ENCODE measurements at regions not wholly inside any gene's neighbourhood (a gene's known extent, or its start where the extent isn't known, plus 50 kb on each side); places are given as distances from the start of the nearest gene placed in this dataset.

- Mint-ChIP-seq H3K27me3 (ENCODE audit: low read depth) (no peaks in the 10 kb centered on the region), H3K27ac (no peak overlapping the region), H3K4me3 (no peak overlapping the region), H3K36me3 (peaks cover 33% of the 10 kb centered on the region), H3K9me3 (peaks cover 66% of the 10 kb centered on the region), H3K4me1 (peaks cover 2% of the 10 kb centered on the region)
- TF ChIP-seq CTCF (IDR thresholded peaks at IDR 0.05; ENCODE audit: unreplicated experiment), result no peak
- DNase-seq (ENCODE audit: low spot score in 2 of 2, unreplicated experiment in 2 of 2), result no peak
These were observed 457.6 kb downstream of the SEMA3D start for GRCh38 chr7:84729284-84729683.

GRCh38 chr7:84722734-84723133 is 464.1 kb downstream of the SEMA3D start:
- Mint-ChIP-seq H3K27me3 (ENCODE audit: low read depth) (no peaks in the 10 kb centered on the region), H3K4me3 (no peak overlapping the region), H3K27ac (no peak overlapping the region), H3K9me3 (peaks cover 41% of the 10 kb centered on the region), H3K36me3 (peaks cover 34% of the 10 kb centered on the region), H3K4me1 (peaks cover 15% of the 10 kb centered on the region)
- no peak for DNase-seq (ENCODE audit: low spot score in 2 of 2, unreplicated experiment in 2 of 2)
- TF ChIP-seq CTCF (IDR thresholded peaks at IDR 0.05; ENCODE audit: unreplicated experiment), result no peak

DNA sequence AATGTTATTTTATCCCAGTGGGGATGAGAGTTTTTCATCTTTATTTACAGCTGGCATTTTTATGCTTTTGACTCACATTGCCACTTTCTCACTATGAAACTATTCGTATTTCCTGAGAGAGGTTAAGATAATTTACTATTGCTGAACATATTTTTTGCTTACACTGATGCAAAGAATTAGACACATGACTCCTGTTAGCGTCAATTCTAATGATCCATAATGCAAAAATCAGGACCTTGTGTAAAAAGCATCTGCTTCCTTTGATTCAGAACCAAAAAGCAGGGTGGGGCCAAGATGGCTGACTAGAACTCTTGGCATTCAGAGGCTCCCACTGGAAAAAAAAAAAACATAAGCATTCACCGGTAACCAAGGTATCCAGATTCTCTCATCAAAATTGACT is 464.8 kb downstream of the SEMA3D start:
- Mint-ChIP-seq H3K4me3 (no peak overlapping the region), H3K27me3 (ENCODE audit: low read depth) (no peaks in the 10 kb centered on the region), H3K36me3 (peaks cover 29% of the 10 kb centered on the region), H3K9me3 (peaks cover 36% of the 10 kb centered on the region), H3K4me1 (peaks cover 15% of the 10 kb centered on the region), H3K27ac (no peak overlapping the region)
- DNase-seq (ENCODE audit: low spot score in 2 of 2, unreplicated experiment in 2 of 2), result no peak
- TF ChIP-seq CTCF (IDR thresholded peaks at IDR 0.05; ENCODE audit: unreplicated experiment), result no peak

DNA sequence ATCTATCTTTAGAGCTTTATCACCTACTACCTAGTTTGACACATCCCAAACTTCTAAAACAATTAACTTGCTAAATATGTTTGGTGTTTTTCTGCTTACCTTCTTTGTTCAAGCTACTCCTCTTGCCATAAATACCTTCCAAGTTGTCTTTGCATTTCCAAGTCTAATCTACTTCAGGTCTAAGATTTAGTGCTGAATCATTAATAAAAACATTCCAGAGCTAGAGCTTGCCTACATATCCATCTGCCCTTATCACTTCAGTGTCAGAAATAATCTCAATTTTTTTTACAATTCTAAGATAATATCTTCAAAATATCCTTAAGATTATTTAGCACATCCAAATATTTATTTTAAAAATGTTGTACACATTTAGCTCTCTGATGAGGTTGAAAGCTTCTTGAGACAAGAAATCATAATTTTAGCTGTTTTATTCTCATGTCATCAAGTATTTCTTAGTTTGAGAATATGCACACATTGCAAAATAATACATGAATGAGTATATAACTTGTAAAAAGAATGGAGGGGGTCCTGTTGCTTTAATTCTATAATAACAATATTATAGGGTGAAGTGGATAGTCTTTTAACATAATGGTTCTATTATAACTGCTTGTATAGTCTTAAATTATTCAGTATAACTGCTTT is 466.3 kb downstream of the SEMA3D start:
- H3K36me3 Mint-ChIP-seq, result peaks cover 17% of the 10 kb centered on the region
- peak overlapping the region; percentile 23 for H3K27ac Mint-ChIP-seq
- no peak for TF ChIP-seq CTCF (IDR thresholded peaks at IDR 0.05; ENCODE audit: unreplicated experiment)
- no peak overlapping the region for H3K4me3 Mint-ChIP-seq
- no peaks in the 10 kb centered on the region for H3K27me3 Mint-ChIP-seq (ENCODE audit: low read depth)
- peaks cover 20% of the 10 kb centered on the region for H3K9me3 Mint-ChIP-seq
- no peak for DNase-seq (ENCODE audit: low spot score in 2 of 2, unreplicated experiment in 2 of 2)
- H3K4me1 Mint-ChIP-seq, result peaks cover 19% of the 10 kb centered on the region

DNA sequence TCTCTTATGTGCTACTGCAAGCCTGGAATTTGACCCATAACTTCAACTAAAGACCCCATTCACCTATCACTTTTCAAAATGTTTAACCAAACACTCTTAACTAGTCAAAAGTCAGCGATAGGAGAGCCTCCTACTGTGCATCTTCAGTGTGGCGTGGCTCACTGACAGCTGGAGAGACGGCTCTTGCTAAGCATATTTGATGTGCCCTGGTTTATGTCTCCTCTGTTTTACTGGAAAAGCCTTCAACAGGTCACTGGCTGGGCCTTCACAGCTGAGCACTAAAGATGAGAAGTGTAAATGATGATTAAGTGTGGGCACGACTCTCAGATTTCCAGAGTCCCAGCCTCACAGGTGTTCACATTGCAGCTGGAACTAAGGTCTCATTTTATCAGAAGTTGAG is 472.1 kb downstream of the SEMA3D start:
- Mint-ChIP-seq H3K9me3 (no peaks in the 10 kb centered on the region), H3K36me3 (no peaks in the 10 kb centered on the region), H3K4me3 (no peak overlapping the region), H3K27ac (peak overlapping the region; percentile 14), H3K4me1 (peaks cover 13% of the 10 kb centered on the region), H3K27me3 (ENCODE audit: low read depth) (no peaks in the 10 kb centered on the region)
- TF ChIP-seq CTCF (IDR thresholded peaks at IDR 0.05; ENCODE audit: unreplicated experiment), result no peak
- DNase-seq (ENCODE audit: low spot score in 2 of 2, unreplicated experiment in 2 of 2), result no peak

Measured in mesothelial cell of epicardium (in vitro differentiated cells).